Fibroblast of skin of left biceps (primary cell): ENCODE measurements at regions not wholly inside any gene's neighbourhood (a gene's known extent, or its start where the extent isn't known, plus 50 kb on each side); places are given as distances from the start of the nearest gene placed in this dataset.

Experiments used
- DNase-seq, 2 experiments: peaks; one replicate each; pipeline ENCODE4 v3.0.0-alpha.2; 2013; ENCODE audit warnings: low read depth in 2 of 2

- no peak for DNase-seq
These were observed 209.2 kb downstream of the MATN1 start for GRCh38 chr1:30514137-30514654.

- DNase-seq: no peak
These were observed 209.8 kb downstream of the MATN1 start for GRCh38 chr1:30513396-30514136.

GRCh38 chr1:30512914-30513265 is 210.5 kb downstream of the MATN1 start:
- no peak for DNase-seq

- no peak for DNase-seq
These were observed 211.1 kb downstream of the MATN1 start for GRCh38 chr1:30511991-30512913.

- DNase-seq: no peak
These were observed 211.8 kb downstream of the MATN1 start for GRCh38 chr1:30511563-30511962.

GRCh38 chr1:30511106-30511505 is 212.3 kb downstream of the MATN1 start:
- no peak for DNase-seq

- DNase-seq: no peak
These were observed 213.7 kb downstream of the MATN1 start for GRCh38 chr1:30509670-30510069.

- no peak for DNase-seq
These were observed 214.8 kb downstream of the MATN1 start for GRCh38 chr1:30508611-30509010.

- DNase-seq: no peak
These were observed 215.3 kb downstream of the MATN1 start for GRCh38 chr1:30508175-30508448.

GRCh38 chr1:30507401-30508174 is 215.8 kb downstream of the MATN1 start:
- DNase-seq: no peak

- DNase-seq: no peak
These were observed 216.4 kb downstream of the MATN1 start for GRCh38 chr1:30507016-30507312.

GRCh38 chr1:30506291-30507015 is 216.9 kb downstream of the MATN1 start:
- DNase-seq: no peak

GRCh38 chr1:30505853-30506252 is 217.5 kb downstream of the MATN1 start:
- DNase-seq: no peak

GRCh38 chr1:30492451-30492850 is 230.9 kb downstream of the MATN1 start:
- no peak for DNase-seq

- no peak for DNase-seq
These were observed 231.6 kb downstream of the MATN1 start for GRCh38 chr1:30491831-30492230.

- DNase-seq: no peak
These were observed 232.8 kb downstream of the MATN1 start for GRCh38 chr1:30490554-30491053.

- no peak for DNase-seq
These were observed 233.5 kb downstream of the MATN1 start for GRCh38 chr1:30489737-30490389.

GRCh38 chr1:30488324-30488913 is 235.0 kb downstream of the MATN1 start:
- no peak for DNase-seq

GRCh38 chr1:30487042-30487441 is 236.3 kb downstream of the MATN1 start:
- DNase-seq: no peak

- no peak for DNase-seq
These were observed 238.3 kb downstream of the MATN1 start for GRCh38 chr1:30485072-30485471.

- DNase-seq: no peak
These were observed 238.7 kb downstream of the MATN1 start for GRCh38 chr1:30484668-30485067.
